Colonic mucosa (tissue), 4 donors: ENCODE measurements at regions not wholly inside any gene's neighbourhood (a gene's known extent, or its start where the extent isn't known, plus 50 kb on each side); places are given as distances from the start of the nearest gene placed in this dataset.

Experiments
- DNase-seq: peaks from one replicate; pipeline ENCODE4 v3.0.0-alpha.2; 2020
- H3K27ac ChIP-seq: fragments of 200-600 bp; one replicate; pipeline ENCODE4 v1.8.0; 2021
- H3K27me3 ChIP-seq: fragments of 200-600 bp; one replicate; pipeline ENCODE4 v1.8.0; 2021
- H3K36me3 ChIP-seq: fragments of 200-600 bp; one replicate; pipeline ENCODE4 v1.8.0; 2021
- H3K4me1 ChIP-seq: fragments of 200-600 bp; one replicate; pipeline ENCODE4 v1.8.0; 2021; ENCODE audit warnings: mild to moderate bottlenecking
- H3K4me3 ChIP-seq: fragments of 200-600 bp; one replicate; pipeline ENCODE4 v1.8.0; 2021
- H3K9ac ChIP-seq, 2 donors: one replicate each; pipeline ENCODE4 v1.7.0; 2013; ENCODE audit warnings: control low read depth in 2 of 2, low read depth in 2 of 2, low read length in 2 of 2
- H3K9me3 ChIP-seq: fragments of 200-600 bp; one replicate; pipeline ENCODE4 v1.8.0; 2021
- intact Hi-C: fragments of 100-400 bp; cut with DNase I; formaldehyde crosslinking; loops from one replicate; pipeline ENCODE4 v1.14.1; 2022
- TF ChIP-seq, protein P1 (sequence below): fragments of 200-600 bp; IDR thresholded peaks from one replicate; pipeline ENCODE4 v1.8.0; 2022; ENCODE audit warnings: antibody characterized with exemption, mild to moderate bottlenecking
- donor health status: healthy.
- donor health status: DM: no; HTN: no; CAD: no.
- donor health status: DM: no; HTN: no; CAD: no.

DNA sequence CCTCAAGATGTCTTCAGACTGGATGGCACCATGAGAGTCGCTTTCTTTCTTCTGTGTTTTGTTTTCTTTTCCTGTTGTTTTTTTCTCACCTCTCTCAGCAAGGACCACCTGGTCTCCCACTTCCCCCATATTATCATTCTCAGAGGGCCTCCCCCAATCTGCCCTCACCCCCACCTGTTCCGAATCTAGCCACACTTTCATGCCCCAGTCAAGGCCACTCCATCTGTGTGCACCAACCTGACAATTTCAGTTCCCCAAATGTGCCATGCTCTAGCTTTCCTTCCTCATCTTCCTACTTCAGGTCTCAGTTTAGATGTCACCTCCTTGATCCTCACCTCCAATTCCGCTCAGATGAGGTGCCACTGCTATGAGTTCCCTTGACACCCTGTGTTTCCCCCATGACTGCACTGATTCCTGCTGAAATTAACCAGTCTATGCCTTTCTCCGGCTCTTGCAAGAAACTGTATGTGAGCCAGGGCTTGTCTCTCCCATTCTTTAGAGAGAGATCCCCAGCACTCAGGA is 146.2 kb downstream of the PLPP3 start:
- intact Hi-C loops = no loop called here
- H3K4me1 ChIP-seq = no peaks in the 10 kb centered on the region
- no peaks in the 10 kb centered on the region for H3K9me3 ChIP-seq
- H3K27me3 ChIP-seq = no peaks in the 10 kb centered on the region
- no peak overlapping the region for H3K27ac ChIP-seq
- DNase-seq = no peak
- H3K36me3 ChIP-seq = no peaks in the 10 kb centered on the region
- H3K9ac ChIP-seq = no peak overlapping the region
- TF ChIP-seq, protein P1, sequence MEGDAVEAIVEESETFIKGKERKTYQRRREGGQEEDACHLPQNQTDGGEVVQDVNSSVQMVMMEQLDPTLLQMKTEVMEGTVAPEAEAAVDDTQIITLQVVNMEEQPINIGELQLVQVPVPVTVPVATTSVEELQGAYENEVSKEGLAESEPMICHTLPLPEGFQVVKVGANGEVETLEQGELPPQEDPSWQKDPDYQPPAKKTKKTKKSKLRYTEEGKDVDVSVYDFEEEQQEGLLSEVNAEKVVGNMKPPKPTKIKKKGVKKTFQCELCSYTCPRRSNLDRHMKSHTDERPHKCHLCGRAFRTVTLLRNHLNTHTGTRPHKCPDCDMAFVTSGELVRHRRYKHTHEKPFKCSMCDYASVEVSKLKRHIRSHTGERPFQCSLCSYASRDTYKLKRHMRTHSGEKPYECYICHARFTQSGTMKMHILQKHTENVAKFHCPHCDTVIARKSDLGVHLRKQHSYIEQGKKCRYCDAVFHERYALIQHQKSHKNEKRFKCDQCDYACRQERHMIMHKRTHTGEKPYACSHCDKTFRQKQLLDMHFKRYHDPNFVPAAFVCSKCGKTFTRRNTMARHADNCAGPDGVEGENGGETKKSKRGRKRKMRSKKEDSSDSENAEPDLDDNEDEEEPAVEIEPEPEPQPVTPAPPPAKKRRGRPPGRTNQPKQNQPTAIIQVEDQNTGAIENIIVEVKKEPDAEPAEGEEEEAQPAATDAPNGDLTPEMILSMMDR = no peak
- no peak overlapping the region for H3K4me3 ChIP-seq

- Histone ChIP-seq H3K27ac (no peak overlapping the region), H3K27me3 (no peaks in the 10 kb centered on the region), H3K9ac (no peak overlapping the region), H3K36me3 (no peaks in the 10 kb centered on the region), H3K9me3 (no peaks in the 10 kb centered on the region), H3K4me1 (no peaks in the 10 kb centered on the region), H3K4me3 (no peak overlapping the region)
- TF ChIP-seq, protein P1 = no peak
- no peak for DNase-seq
- intact Hi-C loops = no loop called here
Measured at GRCh38 chr1:56432166-56432971, 147.0 kb downstream of the PLPP3 start.

DNA sequence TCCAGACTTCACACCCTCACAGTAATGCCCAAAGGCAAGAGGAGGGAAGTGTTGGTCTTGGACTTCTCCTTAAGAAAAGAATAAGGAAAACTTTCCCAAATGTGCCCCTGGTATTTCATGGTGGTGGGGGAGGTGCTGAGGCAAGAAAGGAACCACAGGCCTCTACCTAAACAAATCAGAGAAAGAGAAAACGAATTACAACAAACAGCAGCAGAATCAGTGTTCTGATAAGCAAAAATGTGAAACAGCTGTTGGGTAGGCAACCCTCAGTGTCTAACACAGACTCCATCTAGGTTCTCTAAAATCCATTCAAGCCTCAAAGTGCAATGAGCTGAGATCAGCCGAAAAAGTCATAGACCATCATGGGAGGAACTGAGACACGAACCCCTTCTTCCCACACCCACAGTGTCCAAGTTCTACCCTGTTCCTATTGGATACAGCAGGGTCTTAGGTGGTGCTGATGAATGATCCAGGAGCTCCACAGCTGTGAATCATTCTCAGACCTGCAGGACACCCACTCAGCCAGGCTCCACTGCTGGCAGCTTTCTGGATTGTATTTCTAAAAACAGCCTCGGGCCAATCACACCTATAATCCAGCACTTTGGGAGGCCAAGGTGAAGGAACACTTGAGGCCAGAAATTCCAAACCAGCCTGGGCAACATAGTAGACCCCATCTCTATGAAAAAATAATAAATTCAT is 149.1 kb downstream of the PLPP3 start:
- Histone ChIP-seq H3K36me3 (no peaks in the 10 kb centered on the region), H3K27ac (no peak overlapping the region), H3K4me1 (no peaks in the 10 kb centered on the region), H3K4me3 (no peak overlapping the region), H3K9ac (no peak overlapping the region), H3K27me3 (no peaks in the 10 kb centered on the region), H3K9me3 (no peaks in the 10 kb centered on the region)
- intact Hi-C loops = no loop called here
- TF ChIP-seq, protein P1 = no peak
- no peak for DNase-seq

DNA sequence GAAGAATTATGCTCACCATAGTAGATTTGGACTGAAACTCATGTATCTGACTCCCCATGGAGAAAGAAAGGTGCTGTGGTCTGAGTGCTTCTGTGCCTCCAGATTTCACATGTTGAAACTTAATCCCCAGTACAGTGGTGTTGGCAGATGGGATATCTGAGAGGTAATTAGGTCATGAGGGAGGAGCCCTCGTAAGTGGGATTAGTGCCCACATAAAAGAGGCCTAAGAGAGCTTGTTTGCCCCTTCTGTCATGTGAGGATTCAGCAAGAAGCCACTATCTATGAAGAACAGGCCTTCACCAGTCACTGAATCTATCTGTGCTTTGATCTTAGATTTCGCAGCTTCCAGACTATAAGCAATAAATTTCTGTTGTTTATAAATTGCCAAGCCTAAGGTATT is 150.1 kb downstream of the PLPP3 start:
- no peaks in the 10 kb centered on the region for H3K36me3 ChIP-seq
- H3K4me1 ChIP-seq = no peaks in the 10 kb centered on the region
- no peaks in the 10 kb centered on the region for H3K27me3 ChIP-seq
- H3K9ac ChIP-seq = no peak overlapping the region
- DNase-seq = no peak
- TF ChIP-seq, protein P1 = no peak
- intact Hi-C loops = no loop called here
- H3K9me3 ChIP-seq = no peaks in the 10 kb centered on the region
- H3K27ac ChIP-seq = no peak overlapping the region
- H3K4me3 ChIP-seq = no peak overlapping the region

DNA sequence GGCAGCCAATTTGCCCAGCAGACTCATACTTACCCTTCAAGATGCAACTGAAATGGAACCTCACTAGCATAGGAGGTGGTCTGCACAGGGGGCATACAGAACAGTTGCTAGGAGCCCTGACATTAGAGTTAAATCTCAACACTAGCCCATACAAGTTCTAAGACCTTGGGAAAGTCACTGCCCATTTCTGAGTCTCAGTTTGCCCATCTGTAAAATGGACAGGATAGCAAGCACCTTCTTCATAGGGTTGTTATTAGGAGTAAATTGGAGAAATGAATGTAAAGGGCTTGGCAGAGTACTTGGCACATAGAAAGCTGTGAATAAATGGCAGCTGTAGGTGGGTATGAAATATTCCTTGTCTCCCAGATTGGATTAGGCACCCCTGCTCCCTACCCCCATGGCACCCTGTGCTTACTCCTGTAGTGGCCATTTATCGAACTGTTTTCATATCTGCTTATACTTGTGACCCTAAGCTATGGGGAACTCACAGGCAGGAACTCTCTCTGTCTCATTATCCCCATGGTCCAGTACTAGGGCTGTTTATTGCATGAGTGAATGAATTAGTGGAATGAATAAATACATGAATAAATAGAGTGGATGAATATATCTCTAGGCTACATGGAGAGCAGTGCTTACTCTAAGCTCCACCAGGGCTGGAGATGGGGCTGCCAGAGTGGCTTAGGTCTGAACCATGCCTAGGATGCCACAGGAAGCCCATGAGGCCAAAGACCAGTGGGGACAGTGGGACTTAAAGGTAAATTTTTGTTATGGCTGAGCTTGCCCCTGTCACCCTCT is 152.6 kb downstream of the PLPP3 start:
- no peak overlapping the region for H3K9ac ChIP-seq
- TF ChIP-seq, protein P1 = no peak
- DNase-seq = no peak

More for the DNA sequence above, 152.6 kb downstream of the PLPP3 start:
- Histone ChIP-seq H3K4me3 (no peak overlapping the region), H3K36me3 (no peaks in the 10 kb centered on the region), H3K27me3 (no peaks in the 10 kb centered on the region), H3K4me1 (no peaks in the 10 kb centered on the region), H3K9me3 (no peaks in the 10 kb centered on the region), H3K27ac (no peak overlapping the region)
- intact Hi-C loops = no loop called here
